ENCODE measurements at regions not wholly inside any gene's neighbourhood (a gene's known extent, or its start where the extent isn't known, plus 50 kb on each side); places are given as distances from the start of the nearest gene placed in this dataset.

DNA sequence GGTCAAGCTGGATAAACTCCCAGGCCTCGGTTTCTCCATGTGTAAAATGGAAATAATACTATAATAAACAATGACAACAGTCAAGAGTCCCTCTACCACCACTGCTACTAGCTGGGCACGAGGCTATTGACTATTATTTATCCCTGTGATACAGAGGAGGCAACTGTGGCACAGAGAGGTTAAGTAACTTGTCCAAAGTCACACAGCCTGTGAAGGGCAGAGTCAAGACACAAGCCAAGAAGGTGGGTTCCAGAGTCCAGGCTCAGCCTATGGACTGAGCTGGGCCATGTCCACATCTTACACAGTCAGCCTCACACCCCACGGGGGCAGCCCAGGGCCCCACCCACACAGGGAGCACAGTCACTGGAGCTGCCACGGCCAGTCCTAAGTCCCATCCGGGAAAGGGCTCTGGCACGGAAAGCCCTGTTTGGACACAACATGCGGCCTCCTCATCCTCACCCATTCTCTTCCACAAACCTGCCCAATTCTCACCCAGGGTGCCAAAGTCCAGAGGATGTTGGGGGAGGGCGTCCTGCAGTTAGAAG is 384.0 kb downstream of the SHANK2 start:
- Mint-ChIP-seq H3K36me3 (ENCODE audit: low read depth) (no peaks in the 10 kb centered on the region), H3K27me3 (ENCODE audit: low read depth) (peaks cover 21% of the 10 kb centered on the region), H3K4me1 (no peaks in the 10 kb centered on the region), H3K9me3 (no peaks in the 10 kb centered on the region), H3K4me3 (no peak overlapping the region), H3K27ac (no peak overlapping the region)
- TF ChIP-seq, protein P1, sequence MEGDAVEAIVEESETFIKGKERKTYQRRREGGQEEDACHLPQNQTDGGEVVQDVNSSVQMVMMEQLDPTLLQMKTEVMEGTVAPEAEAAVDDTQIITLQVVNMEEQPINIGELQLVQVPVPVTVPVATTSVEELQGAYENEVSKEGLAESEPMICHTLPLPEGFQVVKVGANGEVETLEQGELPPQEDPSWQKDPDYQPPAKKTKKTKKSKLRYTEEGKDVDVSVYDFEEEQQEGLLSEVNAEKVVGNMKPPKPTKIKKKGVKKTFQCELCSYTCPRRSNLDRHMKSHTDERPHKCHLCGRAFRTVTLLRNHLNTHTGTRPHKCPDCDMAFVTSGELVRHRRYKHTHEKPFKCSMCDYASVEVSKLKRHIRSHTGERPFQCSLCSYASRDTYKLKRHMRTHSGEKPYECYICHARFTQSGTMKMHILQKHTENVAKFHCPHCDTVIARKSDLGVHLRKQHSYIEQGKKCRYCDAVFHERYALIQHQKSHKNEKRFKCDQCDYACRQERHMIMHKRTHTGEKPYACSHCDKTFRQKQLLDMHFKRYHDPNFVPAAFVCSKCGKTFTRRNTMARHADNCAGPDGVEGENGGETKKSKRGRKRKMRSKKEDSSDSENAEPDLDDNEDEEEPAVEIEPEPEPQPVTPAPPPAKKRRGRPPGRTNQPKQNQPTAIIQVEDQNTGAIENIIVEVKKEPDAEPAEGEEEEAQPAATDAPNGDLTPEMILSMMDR (IDR thresholded peaks at IDR 0.05; ENCODE audit: unreplicated experiment in 3 of 3) = no peak

DNA sequence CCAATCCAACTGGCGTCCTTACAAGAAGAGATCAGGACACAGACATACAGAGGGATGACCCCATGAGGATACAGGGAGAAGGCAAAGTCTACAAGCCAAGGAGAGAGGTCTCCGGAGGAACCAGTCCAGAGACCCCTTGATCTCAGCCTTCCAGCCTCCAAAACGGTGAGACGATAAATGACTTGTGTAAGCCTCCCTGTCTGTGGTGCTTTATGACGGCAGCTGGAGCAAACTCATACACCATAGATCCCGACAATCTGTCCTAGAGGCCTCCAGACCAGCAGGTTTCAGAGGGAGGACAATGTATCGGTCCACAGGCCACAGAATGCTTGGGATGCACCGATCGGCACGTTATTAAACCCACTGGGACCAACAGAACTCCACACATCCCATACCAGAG is 383.3 kb downstream of the SHANK2 start:
- Mint-ChIP-seq H3K27me3 (ENCODE audit: low read depth) (peaks cover 19% of the 10 kb centered on the region), H3K27ac (no peak overlapping the region), H3K9me3 (no peaks in the 10 kb centered on the region), H3K4me1 (no peaks in the 10 kb centered on the region), H3K4me3 (no peak overlapping the region), H3K36me3 (ENCODE audit: low read depth) (no peaks in the 10 kb centered on the region)
- TF ChIP-seq, protein P1 (IDR thresholded peaks at IDR 0.05; ENCODE audit: unreplicated experiment in 3 of 3) = no peak

DNA sequence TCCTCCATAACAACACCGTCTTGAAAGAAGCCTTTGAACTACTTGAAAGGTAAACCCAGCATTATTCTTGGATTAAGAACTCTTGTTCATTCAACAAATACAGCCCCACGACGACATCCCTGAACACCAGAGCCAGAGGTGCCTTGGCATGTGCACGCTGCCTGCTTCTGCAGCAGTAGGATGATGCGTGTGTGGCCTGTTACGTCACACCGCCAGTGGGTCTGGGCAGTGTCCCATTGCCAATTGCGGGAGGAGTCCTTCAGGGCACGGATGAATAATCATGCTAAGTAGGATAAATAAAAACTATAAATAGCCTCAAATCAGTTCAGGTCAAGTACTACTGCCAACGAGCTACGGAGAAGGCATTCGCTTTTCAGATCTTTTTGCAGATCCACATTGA is 380.5 kb downstream of the SHANK2 start:
- H3K27ac Mint-ChIP-seq = no peak overlapping the region
- H3K4me3 Mint-ChIP-seq = no peak overlapping the region
- peaks cover 10% of the 10 kb centered on the region for H3K27me3 Mint-ChIP-seq (ENCODE audit: low read depth)
- H3K9me3 Mint-ChIP-seq = no peaks in the 10 kb centered on the region
- TF ChIP-seq, protein P1 (IDR thresholded peaks at IDR 0.05; ENCODE audit: unreplicated experiment in 3 of 3) = no peak
- H3K4me1 Mint-ChIP-seq = no peaks in the 10 kb centered on the region
- H3K36me3 Mint-ChIP-seq (ENCODE audit: low read depth) = no peaks in the 10 kb centered on the region

DNA sequence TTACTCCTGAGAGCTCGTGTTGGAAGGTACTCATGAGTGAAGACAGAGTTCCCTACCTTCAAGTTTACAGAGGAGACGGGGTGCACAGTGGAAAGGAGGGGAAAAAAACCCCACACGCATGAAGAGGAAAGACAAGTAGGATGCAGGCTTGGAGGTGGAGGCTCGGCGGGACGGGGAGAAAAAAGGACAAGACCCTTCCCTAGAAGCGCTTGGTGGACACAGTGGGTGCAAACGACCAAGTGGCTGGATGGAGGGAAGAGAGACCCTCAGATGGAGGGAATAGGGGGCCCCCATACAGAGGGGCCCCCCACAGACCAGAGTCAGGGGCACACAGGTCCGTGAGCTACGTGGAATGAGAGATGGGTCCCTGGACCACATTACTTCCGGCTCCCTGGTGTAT is 380.1 kb downstream of the SHANK2 start:
- Mint-ChIP-seq H3K4me1 (no peaks in the 10 kb centered on the region), H3K9me3 (no peaks in the 10 kb centered on the region), H3K36me3 (ENCODE audit: low read depth) (no peaks in the 10 kb centered on the region), H3K27ac (no peak overlapping the region), H3K4me3 (no peak overlapping the region), H3K27me3 (ENCODE audit: low read depth) (peaks cover 9% of the 10 kb centered on the region)
- TF ChIP-seq, protein P1 (IDR thresholded peaks at IDR 0.05; ENCODE audit: unreplicated experiment in 3 of 3) = no peak

DNA sequence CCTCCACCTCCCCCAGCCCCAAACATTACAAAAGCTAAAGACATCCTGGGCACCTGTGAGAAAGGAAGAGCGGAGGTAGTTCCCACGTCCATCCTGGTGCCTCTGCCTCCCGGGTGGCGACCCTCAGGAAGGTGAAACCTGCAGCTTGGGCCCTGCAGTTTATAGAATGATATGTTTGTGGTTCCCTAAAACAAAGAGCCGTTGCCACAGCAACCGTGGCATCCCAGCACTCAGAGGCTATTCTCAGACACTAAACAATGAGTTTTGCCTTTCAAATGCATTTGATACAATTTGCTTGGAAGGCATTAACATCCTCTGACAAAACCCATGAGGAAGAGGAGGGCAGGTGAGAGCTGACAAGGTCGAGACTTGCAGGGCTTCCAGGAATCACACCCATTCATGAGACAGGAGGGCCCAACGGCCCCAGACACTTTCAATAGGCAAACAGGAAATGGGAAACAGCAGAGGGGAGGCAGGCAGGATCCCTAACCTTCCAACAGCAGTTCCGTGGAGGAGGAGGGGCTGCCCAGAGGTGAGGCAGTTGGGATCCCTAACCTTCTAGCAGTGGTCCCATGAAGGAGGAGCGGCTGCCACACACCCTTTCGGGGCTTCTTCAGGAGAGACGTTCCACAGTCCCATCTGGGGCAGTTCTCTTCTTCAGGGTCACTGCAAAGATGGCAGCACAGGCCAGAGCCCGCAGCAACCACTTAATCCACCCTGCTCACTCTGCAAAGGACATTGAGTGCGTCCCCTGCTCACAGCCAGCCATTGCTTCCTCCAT is 379.2 kb downstream of the SHANK2 start:
- H3K9me3 Mint-ChIP-seq = no peaks in the 10 kb centered on the region
- no peaks in the 10 kb centered on the region for H3K4me1 Mint-ChIP-seq
- TF ChIP-seq, protein P1 (IDR thresholded peaks at IDR 0.05; ENCODE audit: unreplicated experiment in 3 of 3) = no peak
- no peaks in the 10 kb centered on the region for H3K36me3 Mint-ChIP-seq (ENCODE audit: low read depth)
- H3K4me3 Mint-ChIP-seq = no peak overlapping the region
- no peak overlapping the region for H3K27ac Mint-ChIP-seq
- peaks cover 6% of the 10 kb centered on the region for H3K27me3 Mint-ChIP-seq (ENCODE audit: low read depth)

Data from nephron (organoid).